ENCODE measurements at regions not wholly inside any gene's neighbourhood (a gene's known extent, or its start where the extent isn't known, plus 50 kb on each side); places are given as distances from the start of the nearest gene placed in this dataset.

DNA sequence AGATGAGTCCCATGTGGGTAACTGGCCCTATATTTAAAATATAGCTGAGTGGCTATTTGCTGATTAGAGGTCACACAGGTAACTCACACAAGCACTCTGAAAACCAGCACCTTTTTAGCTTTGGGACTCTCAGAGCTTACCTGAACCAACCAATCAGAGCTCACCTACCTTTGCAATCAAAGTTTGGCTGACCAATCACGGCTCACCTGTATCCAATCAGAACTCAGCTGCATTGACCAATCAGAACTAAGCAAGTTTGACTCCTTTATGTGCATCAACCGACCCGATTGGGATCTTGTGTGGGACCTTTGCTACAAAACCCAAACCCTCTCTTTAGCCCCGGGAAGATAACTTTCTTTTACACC, 106.8 kb upstream of the NXT1 start:
- Histone ChIP-seq H3K36me3 (ENCODE audit: control insufficient read depth, insufficient read depth, low read length) (no peaks in the 10 kb centered on the region), H3K27me3 (replicated peaks; ENCODE audit: control insufficient read depth, insufficient read depth, low read length) (no peaks in the 10 kb centered on the region; the same call in 1 of the 2 replicates), H3K4me3 (replicated peaks; ENCODE audit: low read depth, low read length) (no peak overlapping the region)
- no peak for DNase-seq (ENCODE audit: extremely low read depth, insufficient read length)
- TF ChIP-seq, protein P1, sequence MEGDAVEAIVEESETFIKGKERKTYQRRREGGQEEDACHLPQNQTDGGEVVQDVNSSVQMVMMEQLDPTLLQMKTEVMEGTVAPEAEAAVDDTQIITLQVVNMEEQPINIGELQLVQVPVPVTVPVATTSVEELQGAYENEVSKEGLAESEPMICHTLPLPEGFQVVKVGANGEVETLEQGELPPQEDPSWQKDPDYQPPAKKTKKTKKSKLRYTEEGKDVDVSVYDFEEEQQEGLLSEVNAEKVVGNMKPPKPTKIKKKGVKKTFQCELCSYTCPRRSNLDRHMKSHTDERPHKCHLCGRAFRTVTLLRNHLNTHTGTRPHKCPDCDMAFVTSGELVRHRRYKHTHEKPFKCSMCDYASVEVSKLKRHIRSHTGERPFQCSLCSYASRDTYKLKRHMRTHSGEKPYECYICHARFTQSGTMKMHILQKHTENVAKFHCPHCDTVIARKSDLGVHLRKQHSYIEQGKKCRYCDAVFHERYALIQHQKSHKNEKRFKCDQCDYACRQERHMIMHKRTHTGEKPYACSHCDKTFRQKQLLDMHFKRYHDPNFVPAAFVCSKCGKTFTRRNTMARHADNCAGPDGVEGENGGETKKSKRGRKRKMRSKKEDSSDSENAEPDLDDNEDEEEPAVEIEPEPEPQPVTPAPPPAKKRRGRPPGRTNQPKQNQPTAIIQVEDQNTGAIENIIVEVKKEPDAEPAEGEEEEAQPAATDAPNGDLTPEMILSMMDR (IDR thresholded peaks at IDR 0.05; ENCODE audit: insufficient read depth, low read length, poor library complexity, severe bottlenecking) = no peak

DNA sequence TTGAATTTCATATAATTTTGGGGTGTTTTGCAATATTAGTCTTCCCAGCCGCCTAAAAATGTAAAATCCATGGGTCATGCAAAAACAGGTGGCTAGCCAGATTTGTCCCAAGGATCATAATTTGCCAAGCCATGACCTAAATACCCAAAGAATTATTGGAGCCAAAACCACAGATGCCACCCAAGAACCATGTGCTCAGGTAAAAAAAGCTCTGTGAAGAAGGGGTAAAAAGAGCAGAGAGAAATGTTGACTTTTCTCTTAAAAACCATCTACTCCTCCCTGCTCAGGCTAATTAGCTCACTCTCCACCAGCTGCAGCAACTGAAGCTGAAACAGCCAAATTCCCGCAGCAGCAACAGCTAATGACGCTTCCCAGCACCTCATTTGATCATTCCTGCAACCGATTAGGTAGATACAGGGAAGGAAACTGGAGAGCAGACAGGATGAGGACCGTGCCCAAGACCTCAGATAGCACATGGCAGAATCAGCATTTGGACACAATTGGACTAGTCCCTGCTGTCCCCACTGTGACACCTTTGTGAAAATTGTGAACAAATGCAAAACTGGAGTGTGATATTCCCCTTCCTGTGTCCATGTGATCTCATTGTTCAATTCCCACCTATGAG, 107.9 kb upstream of the NXT1 start:
- Histone ChIP-seq H3K4me3 (replicated peaks; ENCODE audit: low read depth, low read length) (no peak overlapping the region), H3K27me3 (replicated peaks; ENCODE audit: control insufficient read depth, insufficient read depth, low read length) (no peaks in the 10 kb centered on the region; the same call in 1 of the 2 replicates), H3K36me3 (ENCODE audit: control insufficient read depth, insufficient read depth, low read length) (no peaks in the 10 kb centered on the region)
- TF ChIP-seq, protein P1 (IDR thresholded peaks at IDR 0.05; ENCODE audit: insufficient read depth, low read length, poor library complexity, severe bottlenecking) = no peak
- no peak for DNase-seq (ENCODE audit: extremely low read depth, insufficient read length)

DNA sequence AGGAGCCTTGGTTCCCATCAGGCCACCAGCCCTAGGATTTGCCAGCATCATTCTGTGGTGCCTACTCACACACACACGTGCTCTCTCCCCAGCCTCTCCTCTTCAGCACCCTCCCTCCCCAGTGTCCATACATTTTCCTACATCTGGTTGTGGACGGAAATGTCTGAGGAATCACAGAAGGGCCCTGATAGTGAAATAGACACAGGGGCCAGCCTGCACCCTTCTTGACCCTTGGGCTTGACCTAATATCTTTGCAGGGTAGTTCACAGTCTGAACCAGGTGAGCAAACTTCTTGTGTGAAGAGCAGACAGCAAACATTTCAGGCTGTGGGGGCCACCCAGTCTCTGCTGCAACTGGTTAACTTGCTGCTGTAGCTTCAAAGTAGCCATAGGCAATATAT, 108.5 kb upstream of the NXT1 start:
- Histone ChIP-seq H3K27me3 (replicated peaks; ENCODE audit: control insufficient read depth, insufficient read depth, low read length) (no peaks in the 10 kb centered on the region; the same call in 1 of the 2 replicates), H3K36me3 (ENCODE audit: control insufficient read depth, insufficient read depth, low read length) (no peaks in the 10 kb centered on the region), H3K4me3 (replicated peaks; ENCODE audit: low read depth, low read length) (no peak overlapping the region)
- no peak for DNase-seq (ENCODE audit: extremely low read depth, insufficient read length)
- TF ChIP-seq, protein P1 (IDR thresholded peaks at IDR 0.05; ENCODE audit: insufficient read depth, low read length, poor library complexity, severe bottlenecking) = no peak

DNA sequence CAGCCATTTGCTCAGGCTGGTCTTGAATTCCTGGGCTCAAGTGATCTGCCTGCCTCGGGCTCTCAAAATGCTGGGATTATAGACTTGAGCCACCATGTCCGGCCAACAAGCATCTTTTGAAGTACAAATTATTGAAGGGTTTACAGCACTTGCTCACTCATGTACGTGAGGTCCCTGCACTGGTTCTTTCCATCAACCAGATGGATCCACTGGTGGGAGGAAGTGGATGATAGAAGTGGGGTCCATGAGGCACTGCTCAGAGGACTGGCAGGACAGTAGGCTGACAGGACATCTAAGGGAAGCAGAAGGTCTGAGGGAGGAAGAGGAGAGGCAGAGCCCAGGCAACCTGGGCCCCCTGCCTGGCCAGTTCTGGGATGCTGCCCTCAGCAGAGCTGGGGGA, 109.2 kb upstream of the NXT1 start:
- DNase-seq (ENCODE audit: extremely low read depth, insufficient read length) = no peak
- TF ChIP-seq, protein P1 (IDR thresholded peaks at IDR 0.05; ENCODE audit: insufficient read depth, low read length, poor library complexity, severe bottlenecking) = no peak
- Histone ChIP-seq H3K36me3 (ENCODE audit: control insufficient read depth, insufficient read depth, low read length) (no peaks in the 10 kb centered on the region), H3K27me3 (replicated peaks; ENCODE audit: control insufficient read depth, insufficient read depth, low read length) (no peaks in the 10 kb centered on the region; the same call in 1 of the 2 replicates), H3K4me3 (replicated peaks; ENCODE audit: low read depth, low read length) (no peak overlapping the region)

DNA sequence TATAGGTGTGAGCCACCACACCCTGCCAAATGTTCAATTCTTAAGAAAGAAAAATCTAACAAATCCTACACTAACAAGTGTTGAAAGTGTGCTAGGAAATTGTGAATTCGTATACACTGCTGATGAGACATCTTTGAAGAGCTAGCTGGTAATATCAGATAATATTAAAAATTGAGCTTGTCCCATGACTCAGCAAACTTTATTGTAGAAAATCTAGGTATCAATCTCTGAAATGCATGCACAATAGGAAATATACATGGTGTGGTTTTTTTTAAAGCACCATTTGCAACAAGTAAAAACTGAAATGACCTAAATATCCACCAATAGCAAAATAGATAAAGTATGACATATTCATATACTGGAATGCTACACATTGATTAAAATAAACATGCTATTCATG, 110.1 kb upstream of the NXT1 start:
- Histone ChIP-seq H3K27me3 (replicated peaks; ENCODE audit: control insufficient read depth, insufficient read depth, low read length) (no peaks in the 10 kb centered on the region; the same call in 1 of the 2 replicates), H3K36me3 (ENCODE audit: control insufficient read depth, insufficient read depth, low read length) (no peaks in the 10 kb centered on the region), H3K4me3 (replicated peaks; ENCODE audit: low read depth, low read length) (no peak overlapping the region)
- TF ChIP-seq, protein P1 (IDR thresholded peaks at IDR 0.05; ENCODE audit: insufficient read depth, low read length, poor library complexity, severe bottlenecking) = no peak
- no peak for DNase-seq (ENCODE audit: extremely low read depth, insufficient read length)

DNA sequence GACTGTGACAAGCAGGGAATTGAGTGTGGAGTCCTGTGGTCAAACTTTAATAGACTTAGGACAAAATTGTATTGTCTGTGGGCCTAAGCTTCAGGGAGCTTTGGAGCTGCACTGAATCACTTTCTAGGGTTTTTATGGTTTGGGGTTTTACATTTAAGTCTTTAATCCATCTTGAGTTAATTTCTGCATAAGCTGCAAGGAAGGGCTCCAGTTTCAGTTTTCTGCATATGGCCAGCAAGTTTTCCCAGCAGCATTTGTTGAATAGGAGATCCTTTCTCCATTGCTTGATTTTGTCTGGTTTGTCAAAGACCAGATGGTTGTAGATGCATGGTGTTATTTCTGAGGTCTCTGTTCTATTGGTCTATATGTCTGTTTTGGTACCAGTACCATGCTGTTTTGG, 113.4 kb upstream of the NXT1 start:
- Histone ChIP-seq H3K27me3 (replicated peaks; ENCODE audit: control insufficient read depth, insufficient read depth, low read length) (no peaks in the 10 kb centered on the region; the same call in 1 of the 2 replicates), H3K4me3 (replicated peaks; ENCODE audit: low read depth, low read length) (no peak overlapping the region), H3K36me3 (ENCODE audit: control insufficient read depth, insufficient read depth, low read length) (no peaks in the 10 kb centered on the region)
- TF ChIP-seq, protein P1 (IDR thresholded peaks at IDR 0.05; ENCODE audit: insufficient read depth, low read length, poor library complexity, severe bottlenecking) = no peak
- DNase-seq (ENCODE audit: extremely low read depth, insufficient read length) = no peak
